ENCODE measurements at regions not wholly inside any gene's neighbourhood (a gene's known extent, or its start where the extent isn't known, plus 50 kb on each side); places are given as distances from the start of the nearest gene placed in this dataset.
A peak's percentile ranks its signal among the peaks of the same experiment; 100 is the strongest.

DNA sequence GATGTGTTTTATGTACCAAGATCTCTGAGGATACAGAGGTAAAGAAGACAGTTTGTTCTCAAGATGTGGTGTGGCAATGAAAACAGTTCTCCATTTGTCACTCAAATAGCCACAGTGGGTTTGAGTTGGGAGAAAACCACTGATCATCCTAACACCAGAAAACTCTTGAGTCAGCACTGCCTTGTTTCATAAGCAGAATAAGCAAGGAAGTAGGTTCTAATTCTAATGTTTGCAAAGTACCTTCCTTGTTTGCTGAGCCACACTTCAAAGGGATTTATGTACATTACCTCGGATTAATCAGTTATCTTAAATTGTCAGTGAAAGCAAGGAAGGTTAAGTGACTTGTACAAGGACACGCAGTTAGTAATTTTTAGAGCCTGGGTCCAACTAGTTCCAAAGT lies 107.8 kb upstream of the BOC start:
- H3K36me3 Mint-ChIP-seq (ENCODE audit: low read depth) = no peaks in the 10 kb centered on the region

DNA sequence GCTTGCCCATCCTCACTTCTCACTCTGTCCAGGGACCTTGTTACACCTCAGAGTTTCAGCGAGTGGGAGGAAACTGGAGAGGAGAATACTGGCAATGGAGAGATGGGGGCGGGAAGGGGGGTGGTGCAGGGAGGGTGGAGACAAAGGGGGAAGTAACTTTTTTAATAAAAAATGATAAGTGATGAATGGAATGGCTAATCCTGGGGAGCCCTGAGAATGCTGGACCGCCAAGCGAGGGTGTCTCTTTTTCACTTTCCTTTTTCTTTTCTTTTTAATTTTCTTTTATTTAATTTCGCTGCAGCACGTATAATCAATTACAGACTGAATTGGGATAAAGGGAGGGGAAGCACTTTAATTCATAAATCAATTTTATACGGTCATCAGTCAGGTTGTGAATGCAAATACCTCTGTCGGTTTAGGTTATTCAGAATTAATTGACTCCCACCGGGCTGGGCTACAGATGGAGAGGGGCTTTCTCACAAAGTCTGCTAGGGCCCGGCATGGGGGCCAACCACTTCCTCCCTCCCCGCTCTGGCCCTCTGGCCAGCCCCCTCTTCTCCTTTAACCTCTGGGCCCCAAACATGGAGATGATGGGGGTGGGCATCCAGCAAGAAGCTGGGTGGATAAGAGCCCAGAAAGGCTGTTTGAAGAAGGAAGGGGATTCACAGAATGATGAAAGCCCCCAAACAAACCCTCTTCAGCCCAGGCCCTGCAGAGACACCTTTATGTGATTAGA lies 106.8 kb upstream of the BOC start:
- H3K4me1 ChIP-seq (ENCODE audit: control insufficient read depth, insufficient read depth, low read length) = peaks cover 5% of the 10 kb centered on the region
- H3K27me3 ChIP-seq (ENCODE audit: control insufficient read depth, insufficient read depth, low read length, poor library complexity, severe bottlenecking) = peaks cover 30% of the 10 kb centered on the region
- Mint-ChIP-seq H3K4me1 (peaks cover 13% of the 10 kb centered on the region), H3K27me3 (ENCODE audit: insufficient read depth) (peaks cover 9% of the 10 kb centered on the region), H3K27ac (no peak overlapping the region), H3K36me3 (ENCODE audit: low read depth) (no peaks in the 10 kb centered on the region), H3K9me3 (no peaks in the 10 kb centered on the region), H3K4me3 (no peak overlapping the region)
- 55% methylated on average over 10 of the region's 11 CpGs; no CpG with 5 or more reads in 1 of the 2 experiments for WGBS, 2 experiments (ENCODE audit: insufficient coverage in 1 of 2, insufficient read length in 1 of 2)
- H3K4me3 ChIP-seq (ENCODE audit: low read length) = no peak overlapping the region
- H3K27ac ChIP-seq (ENCODE audit: low read depth, low read length) = peak overlapping the region; percentile 94
- no peak overlapping the region for H3K9ac ChIP-seq (ENCODE audit: extremely low read depth, low read length, poor library complexity, severe bottlenecking)
- no peaks in the 10 kb centered on the region for H3K36me3 ChIP-seq (ENCODE audit: control insufficient read depth, insufficient read depth, low read length)
- no peak for DNase-seq
- H3K9me3 ChIP-seq (ENCODE audit: control insufficient read depth, low read length) = no peaks in the 10 kb centered on the region
- TF ChIP-seq, protein P1, sequence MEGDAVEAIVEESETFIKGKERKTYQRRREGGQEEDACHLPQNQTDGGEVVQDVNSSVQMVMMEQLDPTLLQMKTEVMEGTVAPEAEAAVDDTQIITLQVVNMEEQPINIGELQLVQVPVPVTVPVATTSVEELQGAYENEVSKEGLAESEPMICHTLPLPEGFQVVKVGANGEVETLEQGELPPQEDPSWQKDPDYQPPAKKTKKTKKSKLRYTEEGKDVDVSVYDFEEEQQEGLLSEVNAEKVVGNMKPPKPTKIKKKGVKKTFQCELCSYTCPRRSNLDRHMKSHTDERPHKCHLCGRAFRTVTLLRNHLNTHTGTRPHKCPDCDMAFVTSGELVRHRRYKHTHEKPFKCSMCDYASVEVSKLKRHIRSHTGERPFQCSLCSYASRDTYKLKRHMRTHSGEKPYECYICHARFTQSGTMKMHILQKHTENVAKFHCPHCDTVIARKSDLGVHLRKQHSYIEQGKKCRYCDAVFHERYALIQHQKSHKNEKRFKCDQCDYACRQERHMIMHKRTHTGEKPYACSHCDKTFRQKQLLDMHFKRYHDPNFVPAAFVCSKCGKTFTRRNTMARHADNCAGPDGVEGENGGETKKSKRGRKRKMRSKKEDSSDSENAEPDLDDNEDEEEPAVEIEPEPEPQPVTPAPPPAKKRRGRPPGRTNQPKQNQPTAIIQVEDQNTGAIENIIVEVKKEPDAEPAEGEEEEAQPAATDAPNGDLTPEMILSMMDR (conservative IDR thresholded peaks at IDR 0.05) = no peak

More for the DNA sequence above, 107.8 kb upstream of the BOC start:
- H3K4me1 Mint-ChIP-seq = peaks cover 13% of the 10 kb centered on the region
- no peaks in the 10 kb centered on the region for H3K9me3 ChIP-seq (ENCODE audit: control insufficient read depth, low read length)
- peaks cover 5% of the 10 kb centered on the region for H3K4me1 ChIP-seq (ENCODE audit: control insufficient read depth, insufficient read depth, low read length)
- TF ChIP-seq, protein P1 (conservative IDR thresholded peaks at IDR 0.05) = no peak
- no peaks in the 10 kb centered on the region for H3K36me3 ChIP-seq (ENCODE audit: control insufficient read depth, insufficient read depth, low read length)
- DNase-seq = no peak
- no peak overlapping the region for H3K4me3 ChIP-seq (ENCODE audit: low read length)
- H3K27me3 Mint-ChIP-seq (ENCODE audit: insufficient read depth) = peaks cover 9% of the 10 kb centered on the region
- H3K9me3 Mint-ChIP-seq = no peaks in the 10 kb centered on the region
- no peak overlapping the region for H3K9ac ChIP-seq (ENCODE audit: extremely low read depth, low read length, poor library complexity, severe bottlenecking)
- H3K27ac Mint-ChIP-seq = no peak overlapping the region
- no peak overlapping the region for H3K4me3 Mint-ChIP-seq
- peak overlapping the region; percentile 94 for H3K27ac ChIP-seq (ENCODE audit: low read depth, low read length)
- H3K27me3 ChIP-seq (ENCODE audit: control insufficient read depth, insufficient read depth, low read length, poor library complexity, severe bottlenecking) = peaks cover 30% of the 10 kb centered on the region
- WGBS, 2 experiments (ENCODE audit: insufficient coverage in 1 of 2, insufficient read length in 1 of 2) = 44 to 56% methylated on average over 2 of the region's 2 CpGs

DNA sequence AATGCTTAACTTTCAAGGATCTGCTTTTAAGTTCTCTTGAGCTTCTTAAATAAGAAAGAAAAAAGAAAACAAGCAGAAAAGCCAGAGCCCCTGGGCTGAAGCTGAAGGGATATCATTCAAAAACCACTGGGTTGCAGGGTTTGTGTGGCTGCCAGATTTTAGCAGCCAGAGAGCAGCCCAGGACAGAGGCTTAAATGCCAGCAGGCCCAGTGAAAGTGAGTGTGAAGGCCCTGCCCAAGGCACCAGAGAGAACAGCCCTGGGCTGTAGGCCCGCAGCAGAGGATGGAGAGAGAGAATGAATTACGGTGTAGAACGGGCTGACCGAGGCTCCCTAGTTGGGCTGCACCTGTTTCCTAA lies 106.3 kb upstream of the BOC start:
- TF ChIP-seq, protein P1 (conservative IDR thresholded peaks at IDR 0.05) = no peak
- H3K27ac Mint-ChIP-seq = no peak overlapping the region
- 51 to 53% methylated on average over 2 to 4 of the region's 4 CpGs for WGBS, 2 experiments (ENCODE audit: insufficient coverage in 1 of 2, insufficient read length in 1 of 2)

More for the DNA sequence above, 106.3 kb upstream of the BOC start:
- no peaks in the 10 kb centered on the region for H3K36me3 ChIP-seq (ENCODE audit: control insufficient read depth, insufficient read depth, low read length)
- H3K4me3 ChIP-seq (ENCODE audit: low read length) = no peak overlapping the region
- Mint-ChIP-seq H3K27me3 (ENCODE audit: insufficient read depth) (peaks cover 10% of the 10 kb centered on the region), H3K4me3 (no peak overlapping the region), H3K36me3 (ENCODE audit: low read depth) (no peaks in the 10 kb centered on the region), H3K4me1 (peaks cover 13% of the 10 kb centered on the region), H3K9me3 (no peaks in the 10 kb centered on the region)
- no peaks in the 10 kb centered on the region for H3K9me3 ChIP-seq (ENCODE audit: control insufficient read depth, low read length)
- H3K27me3 ChIP-seq (ENCODE audit: control insufficient read depth, insufficient read depth, low read length, poor library complexity, severe bottlenecking) = peaks cover 30% of the 10 kb centered on the region
- no peak overlapping the region for H3K9ac ChIP-seq (ENCODE audit: extremely low read depth, low read length, poor library complexity, severe bottlenecking)
- peak overlapping the region; percentile 94 for H3K27ac ChIP-seq (ENCODE audit: low read depth, low read length)
- H3K4me1 ChIP-seq (ENCODE audit: control insufficient read depth, insufficient read depth, low read length) = peaks cover 5% of the 10 kb centered on the region
- DNase-seq = peak; percentile 61

All from endodermal cell (in vitro differentiated cells).